ENCODE measurements at regions not wholly inside any gene's neighbourhood (a gene's known extent, or its start where the extent isn't known, plus 50 kb on each side); places are given as distances from the start of the nearest gene placed in this dataset.

DNA sequence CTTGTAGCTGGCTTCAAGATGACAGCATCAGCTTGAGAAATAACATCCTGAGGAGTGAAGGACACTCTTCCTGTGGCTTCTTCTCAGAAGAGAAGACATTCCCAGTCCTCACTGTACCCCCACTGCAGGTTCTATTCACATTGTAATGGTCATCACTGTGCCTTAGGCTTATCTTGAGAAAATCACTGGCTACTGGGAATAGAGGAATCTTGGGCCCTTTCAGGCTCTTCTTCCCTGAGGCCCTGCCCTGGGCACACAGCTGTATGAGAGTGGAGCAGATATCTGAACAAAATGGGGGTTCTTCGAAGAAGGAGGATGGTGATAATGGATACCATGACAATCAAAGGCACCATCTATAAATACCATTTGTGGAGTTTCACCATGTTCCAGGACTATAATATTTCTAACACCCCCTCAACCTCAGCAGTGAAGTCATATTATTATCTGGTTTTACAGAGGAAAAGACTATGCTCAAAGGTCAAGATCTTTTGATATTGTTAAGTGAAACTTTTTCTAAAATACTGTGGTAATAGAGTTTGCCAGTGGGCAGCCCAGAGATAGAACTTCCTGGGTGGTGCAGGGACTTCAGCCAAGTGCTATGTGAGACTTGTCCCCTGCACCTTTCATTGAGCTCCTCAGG lies 143.1 kb upstream of the KCNE2 start (continued):
- TF ChIP-seq FOSL1 (IDR thresholded peaks at IDR 0.05; ENCODE audit: insufficient read depth, low read depth, low read length) (no peak), RNF2 (IDR thresholded peaks at IDR 0.05; ENCODE audit: borderline replicate concordance, low read depth, low read length, missing control alignments, poor library complexity, severe bottlenecking) (no peak), SIX5 (IDR thresholded peaks at IDR 0.05; ENCODE audit: low read depth, low read length) (no peak)
- TF ChIP-seq, protein P1, sequence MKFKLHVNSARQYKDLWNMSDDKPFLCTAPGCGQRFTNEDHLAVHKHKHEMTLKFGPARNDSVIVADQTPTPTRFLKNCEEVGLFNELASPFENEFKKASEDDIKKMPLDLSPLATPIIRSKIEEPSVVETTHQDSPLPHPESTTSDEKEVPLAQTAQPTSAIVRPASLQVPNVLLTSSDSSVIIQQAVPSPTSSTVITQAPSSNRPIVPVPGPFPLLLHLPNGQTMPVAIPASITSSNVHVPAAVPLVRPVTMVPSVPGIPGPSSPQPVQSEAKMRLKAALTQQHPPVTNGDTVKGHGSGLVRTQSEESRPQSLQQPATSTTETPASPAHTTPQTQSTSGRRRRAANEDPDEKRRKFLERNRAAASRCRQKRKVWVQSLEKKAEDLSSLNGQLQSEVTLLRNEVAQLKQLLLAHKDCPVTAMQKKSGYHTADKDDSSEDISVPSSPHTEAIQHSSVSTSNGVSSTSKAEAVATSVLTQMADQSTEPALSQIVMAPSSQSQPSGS (IDR thresholded peaks at IDR 0.05; ENCODE audit: low read length) = no peak

All from H1 (cell line).